HCT116 (cell line): ENCODE measurements at regions not wholly inside any gene's neighbourhood (a gene's known extent, or its start where the extent isn't known, plus 50 kb on each side); places are given as distances from the start of the nearest gene placed in this dataset.

ENCODE experiments used
- EGR1 ChIP-seq: IDR thresholded peaks from 2 replicates; pipeline ENCODE4 v1.6.1; 2012; ENCODE audit warnings: low read depth
- ELF1 ChIP-seq: IDR thresholded peaks from 2 replicates; pipeline ENCODE4 v1.6.1; 2012; ENCODE audit warnings: low read depth, borderline replicate concordance
- POLR2A ChIP-seq: IDR thresholded peaks from 2 replicates; pipeline ENCODE4 v1.7.0; 2011; ENCODE audit warnings: borderline replicate concordance; ENCODE audit not compliant: insufficient read depth, insufficient read length; ENCODE audit errors: extremely low read depth
- POLR2AphosphoS5 ChIP-seq: IDR thresholded peaks from 2 replicates; pipeline ENCODE4 v1.6.1; 2011; ENCODE audit warnings: mild to moderate bottlenecking, low read depth, low read length, moderate library complexity
- SP1 ChIP-seq: IDR thresholded peaks from 2 replicates; pipeline ENCODE4 v1.6.1; 2012; ENCODE audit warnings: low read depth
- YY1 ChIP-seq: IDR thresholded peaks from 2 replicates; pipeline ENCODE4 v1.6.1; 2011; ENCODE audit warnings: low read length, low read depth, moderate library complexity, mild to moderate bottlenecking; ENCODE audit not compliant: insufficient replicate concordance; ENCODE audit errors: extremely low read depth
- TF ChIP-seq, protein P1 (sequence below), 3 experiments: fragments of 200-600 bp in 1 of 3; sonication (generic) in 1 of 3; IDR thresholded peaks in 2 of 3; conservative IDR thresholded peaks in 1 of 3; 2 replicates each; pipeline ENCODE4 v1.5.1; 2012 to 2017; ENCODE audit warnings: low read depth in 2 of 3, low read length in 2 of 3, antibody characterized with exemption in 1 of 3, borderline replicate concordance in 1 of 3, control low read depth in 1 of 3, mild to moderate bottlenecking in 1 of 3, mixed read lengths in 1 of 3, mixed run types in 1 of 3, moderate library complexity in 1 of 3; ENCODE audit not compliant: insufficient read depth in 1 of 3
- TF ChIP-seq, protein P2 (sequence below): IDR thresholded peaks from 2 replicates; pipeline ENCODE4 v1.6.1; 2012; ENCODE audit warnings: low read depth

DNA sequence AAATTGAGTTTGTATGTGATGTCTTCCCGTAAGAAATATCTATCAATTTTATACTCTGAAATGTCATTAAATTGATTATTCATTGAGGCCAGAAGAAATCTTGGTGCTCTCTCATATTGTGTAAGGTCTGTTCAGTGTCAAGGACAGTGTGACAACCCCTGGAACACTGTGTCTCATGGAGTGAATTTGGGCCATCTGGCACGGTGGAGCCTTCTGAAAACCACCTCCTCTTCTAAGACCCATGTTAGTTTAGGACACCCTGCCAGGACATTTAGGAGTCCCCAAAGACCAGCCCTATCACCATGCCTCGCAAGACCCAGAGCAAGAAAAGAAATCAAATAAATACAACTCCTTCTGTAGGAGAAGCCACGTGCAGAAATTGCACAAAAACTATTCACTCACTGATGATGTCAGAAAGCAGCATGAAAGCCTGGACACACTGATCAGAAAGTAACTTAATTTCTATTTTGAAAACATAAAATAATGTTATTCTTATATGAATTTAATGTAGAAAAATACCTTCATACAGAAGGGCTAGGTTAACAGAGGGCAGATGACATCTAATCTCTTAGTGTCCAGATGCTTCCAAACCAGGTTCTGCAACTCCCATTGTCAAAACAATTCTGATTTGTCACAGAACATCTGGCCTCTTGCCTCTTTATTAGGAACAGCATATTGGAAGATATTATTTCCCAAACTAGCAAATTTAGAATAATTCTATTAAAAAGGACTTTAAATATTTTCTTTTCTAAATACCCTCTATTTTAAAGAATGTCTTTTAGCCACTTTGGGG, 298.8 kb downstream of the NR2F1-AS1 start:
- TF ChIP-seq POLR2AphosphoS5 (no peak), YY1 (no peak), SP1 (no peak), POLR2A (no peak), EGR1 (no peak), ELF1 (no peak)
- TF ChIP-seq, protein P1, sequence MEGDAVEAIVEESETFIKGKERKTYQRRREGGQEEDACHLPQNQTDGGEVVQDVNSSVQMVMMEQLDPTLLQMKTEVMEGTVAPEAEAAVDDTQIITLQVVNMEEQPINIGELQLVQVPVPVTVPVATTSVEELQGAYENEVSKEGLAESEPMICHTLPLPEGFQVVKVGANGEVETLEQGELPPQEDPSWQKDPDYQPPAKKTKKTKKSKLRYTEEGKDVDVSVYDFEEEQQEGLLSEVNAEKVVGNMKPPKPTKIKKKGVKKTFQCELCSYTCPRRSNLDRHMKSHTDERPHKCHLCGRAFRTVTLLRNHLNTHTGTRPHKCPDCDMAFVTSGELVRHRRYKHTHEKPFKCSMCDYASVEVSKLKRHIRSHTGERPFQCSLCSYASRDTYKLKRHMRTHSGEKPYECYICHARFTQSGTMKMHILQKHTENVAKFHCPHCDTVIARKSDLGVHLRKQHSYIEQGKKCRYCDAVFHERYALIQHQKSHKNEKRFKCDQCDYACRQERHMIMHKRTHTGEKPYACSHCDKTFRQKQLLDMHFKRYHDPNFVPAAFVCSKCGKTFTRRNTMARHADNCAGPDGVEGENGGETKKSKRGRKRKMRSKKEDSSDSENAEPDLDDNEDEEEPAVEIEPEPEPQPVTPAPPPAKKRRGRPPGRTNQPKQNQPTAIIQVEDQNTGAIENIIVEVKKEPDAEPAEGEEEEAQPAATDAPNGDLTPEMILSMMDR (IDR thresholded peaks at IDR 0.05 in 2 of 3, conservative IDR thresholded peaks at IDR 0.05 in 1 of 3; ENCODE audit: borderline replicate concordance in 1 of 3, insufficient read depth in 1 of 3, low read depth in 2 of 3, low read length in 2 of 3), result no peak
- TF ChIP-seq, protein P2, sequence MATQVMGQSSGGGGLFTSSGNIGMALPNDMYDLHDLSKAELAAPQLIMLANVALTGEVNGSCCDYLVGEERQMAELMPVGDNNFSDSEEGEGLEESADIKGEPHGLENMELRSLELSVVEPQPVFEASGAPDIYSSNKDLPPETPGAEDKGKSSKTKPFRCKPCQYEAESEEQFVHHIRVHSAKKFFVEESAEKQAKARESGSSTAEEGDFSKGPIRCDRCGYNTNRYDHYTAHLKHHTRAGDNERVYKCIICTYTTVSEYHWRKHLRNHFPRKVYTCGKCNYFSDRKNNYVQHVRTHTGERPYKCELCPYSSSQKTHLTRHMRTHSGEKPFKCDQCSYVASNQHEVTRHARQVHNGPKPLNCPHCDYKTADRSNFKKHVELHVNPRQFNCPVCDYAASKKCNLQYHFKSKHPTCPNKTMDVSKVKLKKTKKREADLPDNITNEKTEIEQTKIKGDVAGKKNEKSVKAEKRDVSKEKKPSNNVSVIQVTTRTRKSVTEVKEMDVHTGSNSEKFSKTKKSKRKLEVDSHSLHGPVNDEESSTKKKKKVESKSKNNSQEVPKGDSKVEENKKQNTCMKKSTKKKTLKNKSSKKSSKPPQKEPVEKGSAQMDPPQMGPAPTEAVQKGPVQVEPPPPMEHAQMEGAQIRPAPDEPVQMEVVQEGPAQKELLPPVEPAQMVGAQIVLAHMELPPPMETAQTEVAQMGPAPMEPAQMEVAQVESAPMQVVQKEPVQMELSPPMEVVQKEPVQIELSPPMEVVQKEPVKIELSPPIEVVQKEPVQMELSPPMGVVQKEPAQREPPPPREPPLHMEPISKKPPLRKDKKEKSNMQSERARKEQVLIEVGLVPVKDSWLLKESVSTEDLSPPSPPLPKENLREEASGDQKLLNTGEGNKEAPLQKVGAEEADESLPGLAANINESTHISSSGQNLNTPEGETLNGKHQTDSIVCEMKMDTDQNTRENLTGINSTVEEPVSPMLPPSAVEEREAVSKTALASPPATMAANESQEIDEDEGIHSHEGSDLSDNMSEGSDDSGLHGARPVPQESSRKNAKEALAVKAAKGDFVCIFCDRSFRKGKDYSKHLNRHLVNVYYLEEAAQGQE, result no peak
